Activated CD8-positive, alpha-beta memory T cell treated with anti-CD3 and anti-CD28 coated beads for 24 hours (primary cell): ENCODE measurements at regions not wholly inside any gene's neighbourhood (a gene's known extent, or its start where the extent isn't known, plus 50 kb on each side); places are given as distances from the start of the nearest gene placed in this dataset.
"Not testable (repeated sequence)": the region's sequence is repeated elsewhere in the genome, so short reads cannot be mapped to it uniquely, and the experiment has no call there.

Experiments used
- DNase-seq: peaks from one replicate; pipeline ENCODE4 v3.0.0-alpha.2; 2020

DNA sequence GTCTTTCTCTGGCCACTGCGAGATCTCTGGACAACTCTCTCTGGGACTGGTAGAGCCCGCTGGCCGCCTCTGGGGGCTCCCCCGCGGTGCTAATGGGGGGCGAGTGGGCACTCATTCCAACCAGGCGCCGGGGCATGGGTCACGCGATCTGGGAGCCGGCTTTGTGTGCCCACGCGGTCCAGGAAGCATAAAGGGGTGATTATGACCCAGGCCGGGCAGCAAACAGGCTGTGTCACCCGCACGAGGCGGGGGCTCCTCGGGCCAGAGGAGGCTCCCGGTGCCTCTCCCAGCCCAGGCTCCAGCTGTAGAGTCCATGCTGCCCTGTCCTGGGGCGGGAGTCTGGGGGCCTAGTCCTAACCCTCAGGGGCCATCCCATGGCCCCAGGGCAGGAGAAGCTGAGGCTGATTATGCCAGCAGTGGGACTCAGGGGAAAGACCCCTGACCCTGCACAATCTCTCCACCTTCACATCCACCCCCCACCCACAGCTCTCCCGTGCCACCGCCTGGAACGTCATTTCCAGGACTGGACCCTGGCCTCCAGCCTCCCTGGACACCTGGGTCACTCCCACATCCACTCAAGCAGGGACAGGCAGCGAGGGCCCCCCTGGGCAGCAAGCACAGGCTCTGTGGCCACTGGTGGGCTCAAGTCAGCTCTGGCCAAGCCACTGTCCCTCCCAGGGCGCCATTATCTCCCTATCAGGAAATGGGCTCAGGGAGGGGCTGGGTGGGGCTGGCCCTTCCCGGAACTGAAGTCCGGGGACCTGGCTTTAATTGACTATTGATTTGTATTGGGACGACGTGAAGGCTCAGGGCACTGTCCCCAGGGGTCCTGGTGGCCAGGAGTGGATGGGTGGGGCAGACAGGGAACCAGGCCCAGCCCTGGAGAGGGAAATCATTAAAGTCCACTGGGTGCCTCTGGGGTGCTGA is 50.0 kb downstream of the PTPRS start:
- no peak for DNase-seq

GRCh38 chr19:5289060-5289990 is 51.3 kb downstream of the PTPRS start:
- no peak for DNase-seq

GRCh38 chr19:5288347-5288739 is 52.3 kb downstream of the PTPRS start:
- no peak for DNase-seq

- no peak for DNase-seq
These were observed 53.5 kb downstream of the PTPRS start for GRCh38 chr19:5287066-5287465.

GRCh38 chr19:5286465-5287029 is 54.1 kb downstream of the PTPRS start:
- DNase-seq = no peak

GRCh38 chr19:5285955-5286354 is 54.7 kb downstream of the PTPRS start:
- no peak for DNase-seq

DNA sequence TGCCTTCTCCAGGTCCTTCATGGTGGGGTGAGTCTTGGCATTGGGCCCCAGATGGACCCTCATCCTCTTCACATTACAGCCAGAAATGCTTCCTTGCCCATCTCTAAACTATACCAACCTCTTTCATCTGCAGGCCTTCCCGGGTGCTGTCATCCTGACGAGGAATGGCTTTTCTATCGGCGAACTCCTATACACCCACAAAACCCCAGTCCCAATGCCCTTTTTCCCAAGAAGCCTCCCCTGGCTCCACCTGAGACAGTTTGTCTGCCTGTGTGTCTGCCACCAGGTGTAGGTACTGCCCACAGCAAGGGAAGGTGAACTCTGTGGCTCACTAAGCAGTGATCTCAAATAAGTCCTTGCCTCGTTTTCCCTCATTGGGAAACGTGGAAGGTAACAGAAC is 55.3 kb downstream of the PTPRS start:
- no peak for DNase-seq

GRCh38 chr19:5282901-5283300 is 57.7 kb downstream of the PTPRS start:
- DNase-seq = no peak

DNA sequence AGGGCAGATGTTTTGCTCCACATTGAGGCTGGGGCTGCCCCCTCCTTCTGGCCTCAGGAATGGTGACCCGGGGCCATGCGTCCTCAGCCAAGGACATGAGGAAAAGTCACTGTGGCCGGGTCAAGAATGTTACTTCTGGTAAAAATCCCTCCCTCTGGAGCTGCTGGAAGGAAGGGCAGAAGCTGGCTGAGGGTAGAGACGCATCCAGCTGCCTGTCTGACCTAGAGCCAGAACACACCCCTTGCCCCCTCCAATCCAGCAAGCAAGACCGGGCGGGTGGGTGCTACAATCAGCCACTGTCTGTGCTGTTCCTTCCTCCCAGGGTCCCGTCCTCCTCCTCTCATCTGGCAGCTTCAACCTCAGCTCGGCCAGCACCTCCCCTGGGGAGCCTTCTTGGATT is 59.0 kb downstream of the PTPRS start:
- DNase-seq = no peak

GRCh38 chr19:5275668-5276067 is 64.9 kb downstream of the PTPRS start:
- DNase-seq = not testable (repeated sequence)

DNA sequence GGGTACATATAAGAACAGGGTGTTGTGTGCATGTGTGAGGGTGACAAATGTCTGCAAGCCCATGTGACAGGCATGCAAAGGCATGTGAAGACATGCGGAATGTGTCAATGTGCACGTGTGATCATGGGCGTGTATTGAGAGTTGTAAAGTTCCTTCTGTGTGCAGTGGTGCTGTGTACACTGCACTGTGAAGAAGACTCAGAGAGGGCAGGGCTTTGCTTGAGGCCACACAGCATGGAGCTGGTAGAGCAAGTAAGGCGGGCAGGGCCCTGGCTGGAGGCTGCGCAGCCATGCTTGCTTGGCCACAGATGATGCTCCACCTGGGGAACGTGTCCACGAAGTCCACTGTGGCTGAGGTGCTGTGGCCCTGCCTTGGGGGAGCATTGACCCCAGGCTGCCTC is 66.8 kb downstream of the PTPRS start:
- no peak for DNase-seq

- no peak for DNase-seq
These were observed 69.5 kb downstream of the PTPRS start for GRCh38 chr19:5271145-5271544.

DNA sequence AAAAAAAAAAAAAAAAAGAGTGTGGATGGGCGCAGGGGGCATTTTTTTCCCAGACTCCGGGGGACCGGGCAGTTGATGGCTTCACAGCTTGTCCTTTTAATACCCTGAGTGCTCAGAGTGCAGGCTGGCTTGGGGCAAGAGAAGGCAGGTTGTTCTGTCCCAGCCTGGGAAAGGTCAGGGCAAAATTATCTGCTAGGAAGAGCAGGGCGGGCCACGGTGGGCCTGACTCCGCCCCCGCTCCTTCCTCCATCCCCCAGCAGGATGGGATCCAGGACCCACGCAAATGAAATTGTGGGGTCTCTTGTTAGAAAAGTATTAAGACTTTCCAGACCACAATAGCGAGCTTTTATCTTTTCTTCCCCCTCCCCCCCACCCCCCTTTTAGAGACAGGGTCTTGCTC is 70.7 kb downstream of the PTPRS start:
- no peak for DNase-seq

DNA sequence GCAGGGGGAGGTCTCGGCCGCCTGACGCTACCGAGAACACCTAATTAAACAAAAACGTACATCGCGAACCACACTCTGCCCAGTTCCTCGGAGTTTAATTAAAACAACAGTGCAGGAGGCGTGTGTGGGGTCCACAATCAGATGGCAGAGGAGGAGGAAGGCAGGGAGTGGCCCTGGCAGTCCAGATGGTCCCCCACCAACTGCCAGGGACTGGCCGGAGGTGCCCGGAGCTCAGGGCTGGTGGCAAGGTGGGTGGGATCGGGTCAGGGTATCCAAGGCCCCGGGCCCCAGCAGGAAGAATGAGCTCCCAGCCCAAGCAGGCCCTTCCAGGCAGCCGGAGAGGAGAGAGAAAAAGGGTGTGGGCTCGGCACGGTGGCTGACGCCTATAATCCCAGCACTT is 71.3 kb downstream of the PTPRS start:
- no peak for DNase-seq

- DNase-seq = no peak
These were observed 71.8 kb downstream of the PTPRS start for GRCh38 chr19:5268801-5269200.

DNA sequence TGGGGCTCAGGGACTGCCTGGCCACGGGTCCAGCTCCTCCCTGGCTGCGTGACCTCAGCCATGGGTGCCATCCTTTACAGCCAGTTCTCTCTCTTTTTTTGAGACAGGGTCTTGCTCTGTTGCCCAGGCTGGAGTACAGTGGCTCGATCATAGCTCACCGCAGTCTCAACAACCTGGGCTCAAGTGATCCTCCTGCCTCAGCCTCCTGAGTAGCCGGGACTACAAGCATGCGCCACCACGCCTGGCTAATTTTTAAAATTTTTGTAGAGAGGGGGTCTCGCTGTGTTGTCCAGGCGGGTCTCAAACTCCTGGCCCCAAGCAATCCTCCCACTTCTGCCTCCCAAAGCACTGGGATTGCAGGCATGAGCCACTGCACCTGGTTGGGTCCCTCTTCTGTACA is 75.4 kb downstream of the PTPRS start:
- no peak for DNase-seq

DNA sequence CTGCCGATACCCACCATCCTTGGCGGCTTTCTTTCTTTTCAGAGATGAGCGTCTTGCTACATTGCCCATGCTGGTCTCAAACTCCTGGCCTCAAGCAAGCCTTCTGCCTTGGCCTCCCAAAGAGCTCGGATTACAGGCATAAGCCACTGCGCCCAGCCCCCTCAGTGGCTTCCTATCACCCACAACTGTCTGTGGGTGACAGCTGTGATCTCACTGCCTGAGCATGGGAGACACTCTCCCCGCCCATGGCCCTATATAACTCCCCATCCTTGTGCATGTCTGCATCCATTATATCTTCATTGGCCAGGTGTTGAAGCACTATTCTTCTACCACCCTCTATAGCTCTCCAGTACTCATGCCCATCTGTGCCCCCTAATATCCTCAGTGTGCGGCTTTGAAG is 76.2 kb downstream of the PTPRS start:
- DNase-seq = no peak

GRCh38 chr19:5263615-5264014 is 77.0 kb downstream of the PTPRS start:
- no peak for DNase-seq

GRCh38 chr19:5262721-5263120 is 77.9 kb downstream of the PTPRS start:
- no peak for DNase-seq

DNA sequence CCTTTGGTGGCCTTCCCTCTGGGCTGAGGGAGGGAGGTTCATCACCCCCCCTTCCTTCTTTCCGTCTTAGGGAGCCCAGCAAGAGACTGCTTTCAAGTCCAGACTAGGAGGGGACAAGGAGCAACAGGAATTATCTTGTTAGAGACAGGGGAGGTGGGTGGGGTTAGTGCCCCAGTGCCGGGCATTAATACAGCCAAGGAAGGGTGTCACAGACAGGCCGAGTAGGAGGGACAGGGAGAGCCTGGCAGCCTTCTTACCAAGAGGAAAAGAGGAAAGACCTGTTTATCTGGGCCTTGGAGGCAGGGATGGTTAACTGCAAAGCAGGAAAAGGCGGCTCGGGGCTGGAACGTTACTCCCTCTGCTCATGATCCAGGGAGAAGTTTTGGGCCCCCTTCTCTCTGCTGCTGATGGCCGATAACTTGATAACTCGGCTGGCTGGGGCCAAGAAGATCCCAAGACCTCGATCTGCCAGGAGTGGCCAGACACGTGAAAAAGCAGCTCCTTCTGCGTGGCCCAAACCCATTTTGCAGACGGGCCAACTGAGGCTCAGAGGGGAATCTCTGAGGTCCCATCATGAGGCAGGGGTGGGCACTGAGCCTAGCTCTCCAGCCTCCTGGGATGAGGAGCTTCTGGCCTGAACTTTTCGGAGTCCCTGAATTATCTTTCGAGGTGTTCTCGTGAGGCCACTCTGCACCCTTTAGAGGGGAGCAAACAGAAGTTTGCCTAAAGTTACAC is 79.3 kb downstream of the PTPRS start:
- DNase-seq = no peak

DNA sequence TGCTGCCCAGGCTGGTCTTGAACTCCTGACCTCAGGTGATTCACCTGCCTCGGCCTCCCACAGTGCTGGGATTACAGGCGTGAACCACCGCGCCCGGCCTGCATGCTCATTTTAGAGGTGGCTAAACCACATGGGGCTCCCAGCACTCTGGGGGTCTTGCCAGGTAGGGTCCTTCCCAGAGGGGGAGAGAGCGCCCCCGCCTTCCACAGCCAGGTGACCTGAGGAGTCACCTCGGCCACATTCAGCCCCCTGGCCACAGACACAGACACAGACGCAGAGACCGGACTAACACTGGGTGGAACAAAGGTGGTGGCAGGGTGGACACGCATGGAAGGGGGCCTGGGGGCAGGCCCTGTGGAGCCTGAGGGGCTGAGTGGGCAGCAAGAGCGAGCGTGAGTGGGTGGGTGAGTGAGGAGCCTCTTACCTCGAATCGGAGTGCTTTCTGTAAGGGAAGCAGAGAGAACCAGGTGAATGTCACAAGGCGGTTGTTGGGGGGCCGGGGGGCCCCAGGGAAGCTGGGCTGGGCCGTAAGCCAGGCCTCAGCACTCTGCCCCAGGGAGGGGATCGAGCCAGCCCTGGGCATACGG is 80.1 kb downstream of the PTPRS start:
- no peak for DNase-seq

GRCh38 chr19:5259750-5260149 is 80.9 kb downstream of the PTPRS start:
- no peak for DNase-seq
